ENCODE measurements at regions not wholly inside any gene's neighbourhood (a gene's known extent, or its start where the extent isn't known, plus 50 kb on each side); places are given as distances from the start of the nearest gene placed in this dataset.

DNA sequence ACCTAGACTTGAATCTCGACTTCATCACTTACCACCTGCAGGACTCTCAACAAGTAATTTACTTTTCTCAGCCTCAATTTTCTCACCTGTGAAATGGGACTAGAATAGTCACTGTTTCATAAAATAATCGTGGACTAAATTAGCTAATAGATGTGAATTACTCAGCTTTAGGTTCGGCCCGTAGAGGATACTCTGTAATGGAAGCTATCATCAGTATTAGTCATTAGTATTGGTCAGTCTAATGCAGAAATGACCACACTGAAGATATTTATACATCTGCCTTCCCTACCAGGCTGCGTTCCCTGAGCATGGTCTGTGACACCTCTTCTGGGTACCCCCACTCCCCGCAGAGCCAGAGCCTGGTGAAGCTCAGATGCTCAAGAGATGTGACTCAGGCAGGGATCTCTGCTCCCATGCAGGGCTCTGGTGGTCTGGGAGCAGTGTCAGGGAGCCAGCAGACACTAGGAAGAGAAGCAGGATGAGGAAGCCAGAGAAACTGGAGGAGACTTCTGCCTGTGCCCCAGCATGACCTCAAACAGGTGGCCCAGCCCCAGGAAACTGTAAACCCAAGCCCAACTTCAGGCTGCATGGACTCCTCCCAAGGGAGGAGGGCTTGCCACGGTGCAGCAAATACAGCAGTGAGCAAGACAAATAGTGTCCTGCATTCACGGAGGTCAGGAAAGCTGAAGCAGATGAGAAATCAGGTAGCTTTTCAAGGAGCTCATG lies 88.0 kb upstream of the E2F8 start:
- peaks cover 15% of the 10 kb centered on the region; the same call in 1 of the 2 replicates for H3K27me3 ChIP-seq (ENCODE audit: control insufficient read depth, insufficient read depth, low read length)
- H3K9me3 ChIP-seq (ENCODE audit: control insufficient read depth, insufficient read depth, low read depth, low read length): no peaks in the 10 kb centered on the region
- TF ChIP-seq, protein P1, sequence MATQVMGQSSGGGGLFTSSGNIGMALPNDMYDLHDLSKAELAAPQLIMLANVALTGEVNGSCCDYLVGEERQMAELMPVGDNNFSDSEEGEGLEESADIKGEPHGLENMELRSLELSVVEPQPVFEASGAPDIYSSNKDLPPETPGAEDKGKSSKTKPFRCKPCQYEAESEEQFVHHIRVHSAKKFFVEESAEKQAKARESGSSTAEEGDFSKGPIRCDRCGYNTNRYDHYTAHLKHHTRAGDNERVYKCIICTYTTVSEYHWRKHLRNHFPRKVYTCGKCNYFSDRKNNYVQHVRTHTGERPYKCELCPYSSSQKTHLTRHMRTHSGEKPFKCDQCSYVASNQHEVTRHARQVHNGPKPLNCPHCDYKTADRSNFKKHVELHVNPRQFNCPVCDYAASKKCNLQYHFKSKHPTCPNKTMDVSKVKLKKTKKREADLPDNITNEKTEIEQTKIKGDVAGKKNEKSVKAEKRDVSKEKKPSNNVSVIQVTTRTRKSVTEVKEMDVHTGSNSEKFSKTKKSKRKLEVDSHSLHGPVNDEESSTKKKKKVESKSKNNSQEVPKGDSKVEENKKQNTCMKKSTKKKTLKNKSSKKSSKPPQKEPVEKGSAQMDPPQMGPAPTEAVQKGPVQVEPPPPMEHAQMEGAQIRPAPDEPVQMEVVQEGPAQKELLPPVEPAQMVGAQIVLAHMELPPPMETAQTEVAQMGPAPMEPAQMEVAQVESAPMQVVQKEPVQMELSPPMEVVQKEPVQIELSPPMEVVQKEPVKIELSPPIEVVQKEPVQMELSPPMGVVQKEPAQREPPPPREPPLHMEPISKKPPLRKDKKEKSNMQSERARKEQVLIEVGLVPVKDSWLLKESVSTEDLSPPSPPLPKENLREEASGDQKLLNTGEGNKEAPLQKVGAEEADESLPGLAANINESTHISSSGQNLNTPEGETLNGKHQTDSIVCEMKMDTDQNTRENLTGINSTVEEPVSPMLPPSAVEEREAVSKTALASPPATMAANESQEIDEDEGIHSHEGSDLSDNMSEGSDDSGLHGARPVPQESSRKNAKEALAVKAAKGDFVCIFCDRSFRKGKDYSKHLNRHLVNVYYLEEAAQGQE (IDR thresholded peaks at IDR 0.05; ENCODE audit: insufficient read depth in 1 of 2, low read depth in 2 of 2, low read length in 1 of 2): no peak
- H3K36me3 ChIP-seq (ENCODE audit: control insufficient read depth, insufficient read depth, low read length): no peaks in the 10 kb centered on the region
- in situ Hi-C loops (cut with HindIII; ENCODE audit: low pct_unique_long_range_greater_than_20kb, low sequenced_read_pairs) (no loop called here), intact Hi-C loops (cut with micrococcal nuclease; ENCODE audit: unreplicated experiment) (no loop called here)
- no peaks in the 10 kb centered on the region for H3K4me1 ChIP-seq (ENCODE audit: control insufficient read depth, insufficient read depth, low read length)
- CTCF ChIA-PET: no interaction called here
- ATAC-seq (no peak), DNase-seq (ENCODE audit: low read depth, low spot score) (no peak)
- BruUV-seq (replicated peaks): no TSS peak
- POLR2A ChIA-PET: no interaction called here
- H3K27ac ChIP-seq (ENCODE audit: low read length): no peak overlapping the region
- no peak overlapping the region for H3K4me3 ChIP-seq (ENCODE audit: low read depth in 2 of 2, low read length in 2 of 2)

DNA sequence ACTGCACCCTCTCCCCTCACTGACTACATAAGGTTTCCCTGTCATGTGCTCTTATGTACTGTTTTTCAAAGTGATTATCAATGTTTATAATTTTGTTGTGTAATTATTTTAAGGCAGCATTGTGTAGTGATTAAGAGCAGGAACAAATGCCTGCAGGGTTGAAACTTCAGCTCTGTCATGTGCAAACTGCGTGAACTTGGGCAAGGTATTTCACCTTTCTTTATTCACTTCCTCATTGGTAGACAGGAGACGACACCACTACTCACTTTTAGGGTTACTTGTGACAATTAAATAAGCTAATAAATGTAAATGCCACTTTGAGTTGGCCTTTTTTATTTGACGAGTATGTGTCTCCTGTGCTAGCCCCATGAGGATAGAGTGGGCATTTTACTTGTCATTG lies 86.5 kb upstream of the E2F8 start:
- ATAC-seq (no peak), DNase-seq (ENCODE audit: low read depth, low spot score) (no peak)
- H3K9me3 ChIP-seq (ENCODE audit: control insufficient read depth, insufficient read depth, low read depth, low read length): no peaks in the 10 kb centered on the region
- H3K4me3 ChIP-seq (ENCODE audit: low read depth in 2 of 2, low read length in 2 of 2): no peak overlapping the region
- intact Hi-C loops (cut with micrococcal nuclease; ENCODE audit: unreplicated experiment) (no loop called here), in situ Hi-C loops (cut with HindIII; ENCODE audit: low pct_unique_long_range_greater_than_20kb, low sequenced_read_pairs) (no loop called here)
- ChIA-PET POLR2A (no interaction called here), CTCF (no interaction called here)
- no TSS peak for BruUV-seq (replicated peaks)
- no peak overlapping the region for H3K27ac ChIP-seq (ENCODE audit: low read length)
- H3K36me3 ChIP-seq (ENCODE audit: control insufficient read depth, insufficient read depth, low read length): no peaks in the 10 kb centered on the region
- TF ChIP-seq SIN3A (IDR thresholded peaks at IDR 0.05; ENCODE audit: borderline replicate concordance, insufficient read depth, low read depth, low read length) (no peak), POLR2AphosphoS5 (IDR thresholded peaks at IDR 0.05; ENCODE audit: low read depth, low read length) (no peak), TCF7L2 (IDR thresholded peaks at IDR 0.05; ENCODE audit: low read depth, low read length) (no peak)
- TF ChIP-seq, protein P2, sequence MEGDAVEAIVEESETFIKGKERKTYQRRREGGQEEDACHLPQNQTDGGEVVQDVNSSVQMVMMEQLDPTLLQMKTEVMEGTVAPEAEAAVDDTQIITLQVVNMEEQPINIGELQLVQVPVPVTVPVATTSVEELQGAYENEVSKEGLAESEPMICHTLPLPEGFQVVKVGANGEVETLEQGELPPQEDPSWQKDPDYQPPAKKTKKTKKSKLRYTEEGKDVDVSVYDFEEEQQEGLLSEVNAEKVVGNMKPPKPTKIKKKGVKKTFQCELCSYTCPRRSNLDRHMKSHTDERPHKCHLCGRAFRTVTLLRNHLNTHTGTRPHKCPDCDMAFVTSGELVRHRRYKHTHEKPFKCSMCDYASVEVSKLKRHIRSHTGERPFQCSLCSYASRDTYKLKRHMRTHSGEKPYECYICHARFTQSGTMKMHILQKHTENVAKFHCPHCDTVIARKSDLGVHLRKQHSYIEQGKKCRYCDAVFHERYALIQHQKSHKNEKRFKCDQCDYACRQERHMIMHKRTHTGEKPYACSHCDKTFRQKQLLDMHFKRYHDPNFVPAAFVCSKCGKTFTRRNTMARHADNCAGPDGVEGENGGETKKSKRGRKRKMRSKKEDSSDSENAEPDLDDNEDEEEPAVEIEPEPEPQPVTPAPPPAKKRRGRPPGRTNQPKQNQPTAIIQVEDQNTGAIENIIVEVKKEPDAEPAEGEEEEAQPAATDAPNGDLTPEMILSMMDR (IDR thresholded peaks at IDR 0.05): no peak
- TF ChIP-seq, protein P1 (IDR thresholded peaks at IDR 0.05; ENCODE audit: insufficient read depth in 1 of 2, low read depth in 2 of 2, low read length in 1 of 2): no peak
- peaks cover 13% of the 10 kb centered on the region for H3K27me3 ChIP-seq (ENCODE audit: control insufficient read depth, insufficient read depth, low read length)
- H3K4me1 ChIP-seq (ENCODE audit: control insufficient read depth, insufficient read depth, low read length): no peaks in the 10 kb centered on the region
